ENCODE measurements at regions not wholly inside any gene's neighbourhood (a gene's known extent, or its start where the extent isn't known, plus 50 kb on each side); places are given as distances from the start of the nearest gene placed in this dataset.

GRCh38 chr6:151154418-151154817 is 85.3 kb upstream of the AKAP12 start:
- no peak for TF ChIP-seq CTCF (IDR thresholded peaks at IDR 0.05)
- no peak for DNase-seq
- Histone ChIP-seq H3K36me3 (ENCODE audit: insufficient read depth, low read length) (no peaks in the 10 kb centered on the region), H3K4me3 (ENCODE audit: low read length) (no peak overlapping the region), H3K4me1 (ENCODE audit: insufficient read depth, low read length) (no peaks in the 10 kb centered on the region), H3K27me3 (ENCODE audit: control insufficient read depth in 1 of 2, insufficient read depth in 2 of 2, low read length in 2 of 2) (no peaks in the 10 kb centered on the region), H3K9me3 (ENCODE audit: control insufficient read depth in 1 of 2, insufficient read depth in 1 of 2, low read length in 2 of 2) (no peaks in the 10 kb centered on the region), H3K27ac (ENCODE audit: low read depth in 1 of 2, low read length in 2 of 2) (no peak overlapping the region)
- no peak overlapping the region for H3K4me3 Mint-ChIP-seq
- H3K36me3 Mint-ChIP-seq (ENCODE audit: low read depth), result no peaks in the 10 kb centered on the region
- no peak for ATAC-seq (ENCODE audit: poor library complexity)
- peaks cover 34% of the 10 kb centered on the region for H3K27me3 Mint-ChIP-seq
- ChIA-PET POLR2A (interaction anchor here (0.5 kb wide), 1 partner anchor 18 kb away, joined by 3 read pairs; no protein-coding TSS in a partner anchor), CTCF (interaction anchor here (0.6 kb wide), 1 partner anchor 676 kb away, joined by 3 read pairs; no protein-coding TSS in a partner anchor)
- no peak overlapping the region for H3K27ac Mint-ChIP-seq
- no peaks in the 10 kb centered on the region for H3K9me3 Mint-ChIP-seq
- no peaks in the 10 kb centered on the region for H3K4me1 Mint-ChIP-seq (ENCODE audit: low read depth)
- intact Hi-C loops (cut with DNase I, micrococcal nuclease), result no loop called here

GRCh38 chr6:151155095-151155494 is 84.7 kb upstream of the AKAP12 start:
- DNase-seq (no peak), ATAC-seq (ENCODE audit: poor library complexity) (no peak)
- CTCF ChIA-PET, result interaction anchor here (0.6 kb wide), 1 partner anchor 676 kb away, joined by 3 read pairs; no protein-coding TSS in a partner anchor
- no peak for TF ChIP-seq CTCF (IDR thresholded peaks at IDR 0.05)
- no peaks in the 10 kb centered on the region for H3K9me3 Mint-ChIP-seq
- no peaks in the 10 kb centered on the region for H3K36me3 Mint-ChIP-seq (ENCODE audit: low read depth)
- Histone ChIP-seq H3K4me1 (ENCODE audit: insufficient read depth, low read length) (no peaks in the 10 kb centered on the region), H3K36me3 (ENCODE audit: insufficient read depth, low read length) (no peaks in the 10 kb centered on the region), H3K27ac (ENCODE audit: low read depth in 1 of 2, low read length in 2 of 2) (no peak overlapping the region), H3K9me3 (ENCODE audit: control insufficient read depth in 1 of 2, insufficient read depth in 1 of 2, low read length in 2 of 2) (no peaks in the 10 kb centered on the region), H3K4me3 (ENCODE audit: low read length) (no peak overlapping the region), H3K27me3 (ENCODE audit: control insufficient read depth in 1 of 2, insufficient read depth in 2 of 2, low read length in 2 of 2) (no peaks in the 10 kb centered on the region)
- H3K4me3 Mint-ChIP-seq, result no peak overlapping the region
- H3K27me3 Mint-ChIP-seq, result peaks cover 34% of the 10 kb centered on the region
- intact Hi-C loops (cut with DNase I, micrococcal nuclease), result no loop called here
- H3K4me1 Mint-ChIP-seq (ENCODE audit: low read depth), result no peaks in the 10 kb centered on the region
- POLR2A ChIA-PET, result no interaction called here
- no peak overlapping the region for H3K27ac Mint-ChIP-seq

- TF ChIP-seq CTCF (IDR thresholded peaks at IDR 0.05), result no peak
- intact Hi-C loops (cut with DNase I, micrococcal nuclease), result no loop called here
- H3K9me3 ChIP-seq (ENCODE audit: control insufficient read depth in 1 of 2, insufficient read depth in 1 of 2, low read length in 2 of 2), result no peaks in the 10 kb centered on the region
- no peaks in the 10 kb centered on the region for H3K36me3 ChIP-seq (ENCODE audit: insufficient read depth, low read length)
- ATAC-seq (ENCODE audit: poor library complexity) (no peak), DNase-seq (no peak)
- Mint-ChIP-seq H3K27ac (no peak overlapping the region), H3K4me1 (ENCODE audit: low read depth) (no peaks in the 10 kb centered on the region), H3K9me3 (no peaks in the 10 kb centered on the region), H3K4me3 (no peak overlapping the region), H3K27me3 (peaks cover 12% of the 10 kb centered on the region), H3K36me3 (ENCODE audit: low read depth) (no peaks in the 10 kb centered on the region)
- CTCF ChIA-PET, result no interaction called here
- H3K4me3 ChIP-seq (ENCODE audit: low read length), result no peak overlapping the region
- POLR2A ChIA-PET, result no interaction called here
- H3K4me1 ChIP-seq (ENCODE audit: insufficient read depth, low read length), result no peaks in the 10 kb centered on the region
- no peak overlapping the region for H3K27ac ChIP-seq (ENCODE audit: low read depth in 1 of 2, low read length in 2 of 2)
- H3K27me3 ChIP-seq (ENCODE audit: control insufficient read depth in 1 of 2, insufficient read depth in 2 of 2, low read length in 2 of 2), result no peaks in the 10 kb centered on the region
Observed at GRCh38 chr6:151160929-151161757, 78.6 kb upstream of the AKAP12 start.

All from CD4-positive, alpha-beta T cell (primary cell).